Endodermal cell (in vitro differentiated cells): ENCODE measurements at regions not wholly inside any gene's neighbourhood (a gene's known extent, or its start where the extent isn't known, plus 50 kb on each side); places are given as distances from the start of the nearest gene placed in this dataset.

Experiments used
- DNase-seq: peaks from one replicate; pipeline ENCODE4 v3.0.0-alpha.2; 2017
- H3K27ac ChIP-seq: 2 replicates; pipeline ENCODE4 v1.5.1; 2013; ENCODE audit warnings: mild to moderate bottlenecking, low read depth, low read length, moderate library complexity
- H3K27me3 ChIP-seq: 2 replicates; pipeline ENCODE4 v1.6.1; 2013; ENCODE audit warnings: mild to moderate bottlenecking, low read length, moderate library complexity; ENCODE audit not compliant: insufficient read depth, control insufficient read depth, poor library complexity, severe bottlenecking
- H3K36me3 ChIP-seq: 2 replicates; pipeline ENCODE4 v1.7.0; 2013; ENCODE audit warnings: mild to moderate bottlenecking, low read length, moderate library complexity; ENCODE audit not compliant: control insufficient read depth, insufficient read depth
- H3K4me1 ChIP-seq: one replicate; pipeline ENCODE4 v1.7.0; 2013; ENCODE audit warnings: low read length; ENCODE audit not compliant: control insufficient read depth, insufficient read depth
- H3K4me3 ChIP-seq: 2 replicates; pipeline ENCODE4 v1.5.1; 2013; ENCODE audit warnings: mild to moderate bottlenecking, low read length, moderate library complexity
- H3K9ac ChIP-seq: 2 replicates; pipeline ENCODE4 v1.6.1; 2013; ENCODE audit warnings: mild to moderate bottlenecking, low read length, moderate library complexity; ENCODE audit not compliant: poor library complexity, severe bottlenecking; ENCODE audit errors: extremely low read depth
- H3K9me3 ChIP-seq: 2 replicates; pipeline ENCODE4 v1.6.1; 2013; ENCODE audit warnings: mild to moderate bottlenecking, low read length, moderate library complexity; ENCODE audit not compliant: control insufficient read depth
- H3K27ac Mint-ChIP-seq: 2 replicates; pipeline ENCODE4 v1.8.0; 2020; ENCODE audit warnings: mixed read lengths
- H3K27me3 Mint-ChIP-seq: 2 replicates; pipeline ENCODE4 v1.8.0; 2021; ENCODE audit warnings: mild to moderate bottlenecking, mixed read lengths; ENCODE audit not compliant: insufficient read depth
- H3K36me3 Mint-ChIP-seq: 2 replicates; pipeline ENCODE4 v1.8.0; 2020; ENCODE audit warnings: low read depth, mixed read lengths
- H3K4me1 Mint-ChIP-seq: 2 replicates; pipeline ENCODE4 v1.8.0; 2020; ENCODE audit warnings: mixed read lengths
- H3K4me3 Mint-ChIP-seq: 2 replicates; pipeline ENCODE4 v1.8.0; 2020; ENCODE audit warnings: mild to moderate bottlenecking, moderate library complexity, mixed read lengths
- H3K9me3 Mint-ChIP-seq: 2 replicates; pipeline ENCODE4 v1.8.0; 2020; ENCODE audit warnings: mild to moderate bottlenecking, mixed read lengths
- WGBS, 2 experiments: methylation state at CpG; one replicate each; pipeline versions ENCODE4 v1.1.5 to v1.1.7; 2013; ENCODE audit warnings: missing lambda C conversion rate in 2 of 2, mixed read lengths in 1 of 2; ENCODE audit not compliant: insufficient coverage in 1 of 2, insufficient read length in 1 of 2; 5-methylcytosine and 5-hydroxymethylcytosine counted together
- TF ChIP-seq, protein P1 (sequence below): fragments of 200-600 bp; sonication (generic); conservative IDR thresholded peaks from 2 replicates; pipeline ENCODE4 v1.5.0; 2021; ENCODE audit warnings: antibody characterized with exemption, mild to moderate bottlenecking

DNA sequence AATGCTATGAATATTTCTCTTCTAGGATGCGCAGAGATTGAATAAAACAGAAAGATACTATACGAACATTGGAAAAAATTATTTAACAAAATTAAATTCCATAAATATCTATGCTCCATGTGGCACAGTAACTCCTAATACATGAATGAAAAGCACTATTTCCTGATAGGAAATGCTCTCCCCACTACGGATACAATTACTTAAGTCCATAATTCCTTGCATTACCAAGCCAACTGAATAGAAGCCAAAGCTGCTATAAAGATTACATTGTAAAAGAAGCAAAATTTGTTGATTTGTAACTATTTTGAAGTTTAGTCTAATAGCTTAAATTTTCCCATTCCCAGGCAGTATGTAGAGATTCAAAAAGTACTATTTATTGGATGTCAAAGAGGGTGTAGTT lies 61.8 kb upstream of the SNX2 start:
- Mint-ChIP-seq H3K9me3 (peaks cover 2% of the 10 kb centered on the region), H3K27ac (no peak overlapping the region), H3K4me1 (no peaks in the 10 kb centered on the region), H3K27me3 (no peaks in the 10 kb centered on the region), H3K36me3 (no peaks in the 10 kb centered on the region), H3K4me3 (no peak overlapping the region)
- Histone ChIP-seq H3K27ac (no peak overlapping the region), H3K4me1 (no peaks in the 10 kb centered on the region), H3K36me3 (no peaks in the 10 kb centered on the region), H3K9ac (no peak overlapping the region), H3K27me3 (no peaks in the 10 kb centered on the region), H3K4me3 (no peak overlapping the region), H3K9me3 (no peaks in the 10 kb centered on the region)
- DNase-seq = no peak
- TF ChIP-seq, protein P1, sequence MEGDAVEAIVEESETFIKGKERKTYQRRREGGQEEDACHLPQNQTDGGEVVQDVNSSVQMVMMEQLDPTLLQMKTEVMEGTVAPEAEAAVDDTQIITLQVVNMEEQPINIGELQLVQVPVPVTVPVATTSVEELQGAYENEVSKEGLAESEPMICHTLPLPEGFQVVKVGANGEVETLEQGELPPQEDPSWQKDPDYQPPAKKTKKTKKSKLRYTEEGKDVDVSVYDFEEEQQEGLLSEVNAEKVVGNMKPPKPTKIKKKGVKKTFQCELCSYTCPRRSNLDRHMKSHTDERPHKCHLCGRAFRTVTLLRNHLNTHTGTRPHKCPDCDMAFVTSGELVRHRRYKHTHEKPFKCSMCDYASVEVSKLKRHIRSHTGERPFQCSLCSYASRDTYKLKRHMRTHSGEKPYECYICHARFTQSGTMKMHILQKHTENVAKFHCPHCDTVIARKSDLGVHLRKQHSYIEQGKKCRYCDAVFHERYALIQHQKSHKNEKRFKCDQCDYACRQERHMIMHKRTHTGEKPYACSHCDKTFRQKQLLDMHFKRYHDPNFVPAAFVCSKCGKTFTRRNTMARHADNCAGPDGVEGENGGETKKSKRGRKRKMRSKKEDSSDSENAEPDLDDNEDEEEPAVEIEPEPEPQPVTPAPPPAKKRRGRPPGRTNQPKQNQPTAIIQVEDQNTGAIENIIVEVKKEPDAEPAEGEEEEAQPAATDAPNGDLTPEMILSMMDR = no peak
- 90 to 100% methylated on average over 1 to 3 of the region's 3 CpGs for WGBS, 2 experiments

DNA sequence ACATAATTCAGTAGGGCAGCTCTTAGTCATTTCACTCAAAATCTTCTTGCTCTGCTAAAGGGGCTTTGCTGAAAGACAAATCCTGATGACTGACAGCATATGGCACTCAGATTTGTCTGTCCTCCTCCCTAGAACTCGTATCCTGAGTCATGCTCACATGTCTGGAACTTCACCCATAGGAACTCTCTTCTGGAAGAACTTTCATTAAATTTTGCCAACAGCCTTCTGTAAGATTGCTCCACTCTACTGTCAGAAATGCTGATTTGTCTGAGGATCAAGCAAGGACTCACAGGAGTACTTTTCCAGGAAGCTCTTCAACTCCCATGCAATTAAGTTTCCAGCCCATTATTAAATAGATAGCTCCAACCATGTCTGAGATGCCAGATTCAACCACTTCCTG lies 59.8 kb upstream of the SNX2 start:
- Mint-ChIP-seq H3K27me3 (no peaks in the 10 kb centered on the region), H3K9me3 (peaks cover 2% of the 10 kb centered on the region), H3K4me1 (no peaks in the 10 kb centered on the region), H3K27ac (no peak overlapping the region), H3K4me3 (no peak overlapping the region), H3K36me3 (no peaks in the 10 kb centered on the region)
- Histone ChIP-seq H3K36me3 (no peaks in the 10 kb centered on the region), H3K4me3 (no peak overlapping the region), H3K27me3 (no peaks in the 10 kb centered on the region), H3K9me3 (no peaks in the 10 kb centered on the region), H3K4me1 (no peaks in the 10 kb centered on the region), H3K9ac (no peak overlapping the region), H3K27ac (no peak overlapping the region)
- no peak for DNase-seq
- TF ChIP-seq, protein P1 = no peak
- 40 to 88% methylated on average over 1 of the region's 1 CpG for WGBS, 2 experiments

DNA sequence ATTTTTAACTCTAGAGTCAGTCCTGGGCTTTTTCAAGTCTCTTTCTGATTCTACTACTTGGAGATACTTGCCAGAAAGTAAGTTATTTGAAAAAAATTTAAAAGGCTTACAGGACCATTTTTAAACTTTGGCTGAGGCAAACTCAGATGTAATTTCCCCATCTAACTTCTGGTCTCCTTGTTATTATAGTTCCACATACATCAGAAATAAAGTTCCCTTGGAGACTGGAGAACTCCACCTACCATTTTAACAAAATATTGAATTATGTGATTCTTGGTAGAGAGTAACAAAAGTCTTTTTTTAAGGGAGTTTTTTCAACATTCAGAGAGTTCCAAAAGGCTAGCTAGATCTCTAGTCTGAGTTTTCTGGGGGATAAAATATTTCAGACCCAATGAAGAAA lies 56.3 kb upstream of the SNX2 start:
- TF ChIP-seq, protein P1 = no peak
- no peaks in the 10 kb centered on the region for H3K4me1 ChIP-seq
- no peaks in the 10 kb centered on the region for H3K9me3 ChIP-seq
- no peak overlapping the region for H3K9ac ChIP-seq
- no peaks in the 10 kb centered on the region for H3K36me3 ChIP-seq
- H3K4me1 Mint-ChIP-seq = peaks cover 3% of the 10 kb centered on the region
- DNase-seq = no peak
- H3K9me3 Mint-ChIP-seq = no peaks in the 10 kb centered on the region
- H3K4me3 ChIP-seq = no peak overlapping the region
- H3K27me3 ChIP-seq = no peaks in the 10 kb centered on the region
- H3K36me3 Mint-ChIP-seq = no peaks in the 10 kb centered on the region
- H3K27me3 Mint-ChIP-seq = no peaks in the 10 kb centered on the region
- no peak overlapping the region for H3K27ac ChIP-seq
- H3K27ac Mint-ChIP-seq = no peak overlapping the region
- no peak overlapping the region for H3K4me3 Mint-ChIP-seq
